ENCODE measurements at regions not wholly inside any gene's neighbourhood (a gene's known extent, or its start where the extent isn't known, plus 50 kb on each side); places are given as distances from the start of the nearest gene placed in this dataset.

DNA sequence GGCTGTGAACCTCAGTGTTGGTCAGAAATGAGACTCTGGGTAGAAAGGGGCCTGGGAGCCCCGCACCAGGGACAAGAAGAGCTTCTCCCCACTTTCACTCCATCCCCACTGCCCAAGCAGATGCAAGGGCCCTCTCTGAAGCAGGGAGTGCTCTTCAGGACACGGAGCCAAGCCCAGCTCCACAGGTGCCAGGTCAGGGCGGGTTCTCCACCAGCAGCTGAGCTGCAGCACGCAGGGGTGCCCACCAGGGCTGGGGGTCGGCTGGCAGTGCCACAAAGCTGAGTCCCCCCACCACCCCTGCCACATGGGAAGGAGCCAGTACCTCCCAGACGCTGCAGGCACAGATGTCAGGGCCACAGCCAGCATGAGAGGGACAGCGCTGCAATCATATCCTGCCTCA lies 106.2 kb downstream of the INHBB start:
- Histone ChIP-seq H3K27me3 (ENCODE audit: insufficient read depth, low read length) (peaks cover 93% of the 10 kb centered on the region), H3K9ac (ENCODE audit: low read depth, low read length) (no peak overlapping the region), H3K4me3 (ENCODE audit: low read length) (no peak overlapping the region), H3K4me1 (ENCODE audit: insufficient read depth, low read length) (no peaks in the 10 kb centered on the region), H3K36me3 (ENCODE audit: insufficient read depth, low read depth, low read length) (no peaks in the 10 kb centered on the region), H3K9me3 (ENCODE audit: insufficient read depth, low read depth, low read length) (no peaks in the 10 kb centered on the region), H3K27ac (ENCODE audit: low read length) (no peak overlapping the region)

- Histone ChIP-seq H3K9me3 (ENCODE audit: insufficient read depth, low read depth, low read length) (no peaks in the 10 kb centered on the region), H3K27ac (ENCODE audit: low read length) (no peak overlapping the region), H3K4me3 (ENCODE audit: low read length) (no peak overlapping the region), H3K4me1 (ENCODE audit: insufficient read depth, low read length) (no peaks in the 10 kb centered on the region), H3K9ac (ENCODE audit: low read depth, low read length) (no peak overlapping the region), H3K27me3 (ENCODE audit: insufficient read depth, low read length) (peaks cover 93% of the 10 kb centered on the region), H3K36me3 (ENCODE audit: insufficient read depth, low read depth, low read length) (no peaks in the 10 kb centered on the region)
These were observed 107.2 kb downstream of the INHBB start for GRCh38 chr2:120452945-120453634.

DNA sequence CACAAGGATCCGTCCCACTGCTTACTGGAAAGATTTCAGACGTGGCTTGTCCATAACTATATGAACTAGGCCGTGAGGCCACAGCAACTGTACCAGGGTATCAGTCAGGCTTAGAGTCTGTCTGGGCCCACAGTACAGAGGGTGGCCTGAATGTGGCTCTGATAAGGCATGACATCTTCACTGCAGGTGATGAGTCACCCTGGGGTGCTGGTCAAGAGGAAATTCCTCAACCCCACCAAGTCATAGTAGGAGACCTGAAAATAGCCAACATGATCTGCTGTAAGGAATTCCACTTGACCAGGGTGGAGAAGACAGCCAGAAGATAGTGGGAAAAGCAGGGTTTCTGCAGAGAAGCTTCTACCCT lies 107.7 kb downstream of the INHBB start:
- H3K9ac ChIP-seq (ENCODE audit: low read depth, low read length) = no peak overlapping the region
- H3K4me1 ChIP-seq (ENCODE audit: insufficient read depth, low read length) = no peaks in the 10 kb centered on the region
- H3K9me3 ChIP-seq (ENCODE audit: insufficient read depth, low read depth, low read length) = no peaks in the 10 kb centered on the region
- H3K27ac ChIP-seq (ENCODE audit: low read length) = no peak overlapping the region
- H3K36me3 ChIP-seq (ENCODE audit: insufficient read depth, low read depth, low read length) = no peaks in the 10 kb centered on the region
- peaks cover 93% of the 10 kb centered on the region for H3K27me3 ChIP-seq (ENCODE audit: insufficient read depth, low read length)
- no peak overlapping the region for H3K4me3 ChIP-seq (ENCODE audit: low read length)

- Histone ChIP-seq H3K36me3 (ENCODE audit: insufficient read depth, low read depth, low read length) (no peaks in the 10 kb centered on the region), H3K4me3 (ENCODE audit: low read length) (no peak overlapping the region), H3K9me3 (ENCODE audit: insufficient read depth, low read depth, low read length) (no peaks in the 10 kb centered on the region), H3K27ac (ENCODE audit: low read length) (no peak overlapping the region), H3K27me3 (ENCODE audit: insufficient read depth, low read length) (peaks cover 90% of the 10 kb centered on the region), H3K4me1 (ENCODE audit: insufficient read depth, low read length) (no peaks in the 10 kb centered on the region), H3K9ac (ENCODE audit: low read depth, low read length) (no peak overlapping the region)
These were observed 108.9 kb downstream of the INHBB start for GRCh38 chr2:120454654-120455385.

DNA sequence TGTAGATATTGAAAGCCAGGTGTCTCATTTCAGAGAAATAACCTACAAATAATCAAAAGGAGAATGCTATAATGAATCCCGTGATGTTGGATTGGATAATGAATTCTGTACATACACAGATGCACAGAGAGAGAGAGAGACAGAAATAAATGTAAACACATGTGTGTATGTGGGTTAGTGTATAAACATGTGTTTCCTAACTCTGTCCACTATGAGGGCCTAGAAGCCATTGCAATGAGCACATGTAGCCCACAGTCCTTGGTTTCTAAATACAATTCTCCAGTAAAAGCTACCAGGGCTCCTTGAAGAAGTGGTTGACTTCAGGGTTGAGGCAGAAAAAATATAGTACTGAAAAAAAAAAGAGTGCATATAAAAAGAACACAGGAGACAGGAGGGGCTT lies 109.5 kb downstream of the INHBB start:
- Histone ChIP-seq H3K9ac (ENCODE audit: low read depth, low read length) (no peak overlapping the region), H3K9me3 (ENCODE audit: insufficient read depth, low read depth, low read length) (no peaks in the 10 kb centered on the region), H3K36me3 (ENCODE audit: insufficient read depth, low read depth, low read length) (no peaks in the 10 kb centered on the region), H3K27ac (ENCODE audit: low read length) (no peak overlapping the region), H3K4me3 (ENCODE audit: low read length) (no peak overlapping the region), H3K27me3 (ENCODE audit: insufficient read depth, low read length) (peaks cover 90% of the 10 kb centered on the region), H3K4me1 (ENCODE audit: insufficient read depth, low read length) (no peaks in the 10 kb centered on the region)

DNA sequence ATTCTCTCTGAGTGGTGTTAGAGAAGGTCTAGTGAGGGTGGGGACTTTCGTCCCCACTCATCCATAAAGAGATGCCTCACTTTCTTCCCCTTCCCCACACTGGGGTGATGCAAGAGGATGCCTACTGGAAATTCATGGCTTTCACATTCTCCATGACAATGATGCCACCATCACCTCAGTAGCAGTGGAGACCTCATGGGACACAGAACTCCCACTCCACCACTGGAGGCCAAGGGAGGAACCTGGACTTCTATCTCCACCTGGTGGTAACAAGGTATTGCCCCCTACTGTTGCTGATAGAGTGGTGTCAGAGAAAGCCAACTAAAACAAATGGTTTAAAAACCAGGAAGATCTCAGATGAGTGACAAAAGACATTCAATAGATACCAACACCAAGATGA lies 110.9 kb downstream of the INHBB start:
- H3K27ac ChIP-seq (ENCODE audit: low read length) = no peak overlapping the region
- H3K9ac ChIP-seq (ENCODE audit: low read depth, low read length) = no peak overlapping the region
- H3K4me1 ChIP-seq (ENCODE audit: insufficient read depth, low read length) = no peaks in the 10 kb centered on the region
- H3K27me3 ChIP-seq (ENCODE audit: insufficient read depth, low read length) = peaks cover 91% of the 10 kb centered on the region
- no peaks in the 10 kb centered on the region for H3K36me3 ChIP-seq (ENCODE audit: insufficient read depth, low read depth, low read length)
- H3K9me3 ChIP-seq (ENCODE audit: insufficient read depth, low read depth, low read length) = no peaks in the 10 kb centered on the region
- H3K4me3 ChIP-seq (ENCODE audit: low read length) = no peak overlapping the region

GRCh38 chr2:120460511-120460910 lies 114.6 kb downstream of the INHBB start:
- Histone ChIP-seq H3K27ac (ENCODE audit: low read length) (no peak overlapping the region), H3K36me3 (ENCODE audit: insufficient read depth, low read depth, low read length) (no peaks in the 10 kb centered on the region), H3K9me3 (ENCODE audit: insufficient read depth, low read depth, low read length) (no peaks in the 10 kb centered on the region), H3K4me1 (ENCODE audit: insufficient read depth, low read length) (no peaks in the 10 kb centered on the region; the same call in 1 of the 2 replicates), H3K9ac (ENCODE audit: low read depth, low read length) (no peak overlapping the region), H3K4me3 (ENCODE audit: low read length) (no peak overlapping the region), H3K27me3 (ENCODE audit: insufficient read depth, low read length) (peaks cover 91% of the 10 kb centered on the region)

DNA sequence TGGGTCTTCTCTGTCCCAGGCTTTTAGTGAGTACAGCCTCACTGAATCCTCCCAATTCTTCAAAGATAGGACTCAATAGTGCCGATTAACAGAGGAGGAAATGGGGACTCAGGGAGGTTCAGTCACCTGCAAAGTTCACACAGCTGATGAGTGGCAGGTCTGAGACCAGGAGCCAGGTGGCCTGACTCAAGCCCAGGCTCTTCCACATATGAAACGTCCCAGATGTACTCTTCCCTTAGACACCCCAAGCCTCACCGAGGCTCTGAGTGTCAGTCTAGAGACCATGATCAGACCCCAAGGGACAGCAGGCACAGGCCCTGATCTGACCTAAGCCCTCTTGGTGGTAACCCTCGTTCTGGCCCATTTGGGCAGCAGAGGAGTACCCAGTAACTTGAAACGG lies 115.2 kb downstream of the INHBB start:
- Histone ChIP-seq H3K4me1 (ENCODE audit: insufficient read depth, low read length) (no peaks in the 10 kb centered on the region; the same call in 1 of the 2 replicates), H3K27me3 (ENCODE audit: insufficient read depth, low read length) (peaks cover 94% of the 10 kb centered on the region), H3K27ac (ENCODE audit: low read length) (no peak overlapping the region), H3K9ac (ENCODE audit: low read depth, low read length) (no peak overlapping the region), H3K9me3 (ENCODE audit: insufficient read depth, low read depth, low read length) (no peaks in the 10 kb centered on the region), H3K36me3 (ENCODE audit: insufficient read depth, low read depth, low read length) (no peaks in the 10 kb centered on the region), H3K4me3 (ENCODE audit: low read length) (no peak overlapping the region)

- H3K27me3 ChIP-seq (ENCODE audit: insufficient read depth, low read length) = peaks cover 97% of the 10 kb centered on the region
- H3K27ac ChIP-seq (ENCODE audit: low read length) = no peak overlapping the region
- no peak overlapping the region for H3K9ac ChIP-seq (ENCODE audit: low read depth, low read length)
- no peaks in the 10 kb centered on the region for H3K36me3 ChIP-seq (ENCODE audit: insufficient read depth, low read depth, low read length)
- H3K4me3 ChIP-seq (ENCODE audit: low read length) = no peak overlapping the region
- H3K4me1 ChIP-seq (ENCODE audit: insufficient read depth, low read length) = peaks cover 4% of the 10 kb centered on the region; the same call in 1 of the 2 replicates
- H3K9me3 ChIP-seq (ENCODE audit: insufficient read depth, low read depth, low read length) = no peaks in the 10 kb centered on the region
These were observed 115.9 kb downstream of the INHBB start for GRCh38 chr2:120461546-120462537.

GRCh38 chr2:120463527-120463926 lies 117.6 kb downstream of the INHBB start:
- Histone ChIP-seq H3K27ac (ENCODE audit: low read length) (no peak overlapping the region), H3K27me3 (ENCODE audit: insufficient read depth, low read length) (peaks cover 97% of the 10 kb centered on the region), H3K9ac (ENCODE audit: low read depth, low read length) (no peak overlapping the region), H3K4me3 (ENCODE audit: low read length) (no peak overlapping the region), H3K9me3 (ENCODE audit: insufficient read depth, low read depth, low read length) (no peaks in the 10 kb centered on the region), H3K4me1 (ENCODE audit: insufficient read depth, low read length) (peaks cover 5% of the 10 kb centered on the region; the same call in 1 of the 2 replicates), H3K36me3 (ENCODE audit: insufficient read depth, low read depth, low read length) (no peaks in the 10 kb centered on the region)

DNA sequence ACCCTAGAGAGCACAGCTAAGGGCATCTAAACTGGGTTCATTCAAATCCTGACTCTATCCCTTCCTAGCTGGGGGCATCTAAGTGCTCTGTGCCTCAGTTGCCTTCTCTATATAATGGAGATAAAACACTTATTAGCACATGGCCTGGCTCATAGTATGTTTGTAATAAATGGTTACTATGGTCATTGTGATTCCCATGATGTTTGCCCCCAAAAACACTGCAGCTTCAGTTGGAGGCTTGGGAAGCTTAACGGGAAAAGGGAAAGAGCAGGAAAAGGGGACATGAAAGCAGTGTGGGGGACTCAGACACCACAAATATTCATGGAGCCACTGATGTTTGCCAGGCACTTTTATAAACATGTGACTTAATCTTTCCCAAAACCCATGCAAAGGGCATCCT lies 118.1 kb downstream of the INHBB start:
- Histone ChIP-seq H3K36me3 (ENCODE audit: insufficient read depth, low read depth, low read length) (no peaks in the 10 kb centered on the region), H3K4me3 (ENCODE audit: low read length) (no peak overlapping the region), H3K9me3 (ENCODE audit: insufficient read depth, low read depth, low read length) (no peaks in the 10 kb centered on the region), H3K4me1 (ENCODE audit: insufficient read depth, low read length) (peaks cover 5% of the 10 kb centered on the region; the same call in 1 of the 2 replicates), H3K27me3 (ENCODE audit: insufficient read depth, low read length) (peaks cover 100% of the 10 kb centered on the region), H3K9ac (ENCODE audit: low read depth, low read length) (no peak overlapping the region), H3K27ac (ENCODE audit: low read length) (no peak overlapping the region)

All from iPS-20b (cell line).